ENCODE measurements at regions not wholly inside any gene's neighbourhood (a gene's known extent, or its start where the extent isn't known, plus 50 kb on each side); places are given as distances from the start of the nearest gene placed in this dataset.
A peak's percentile ranks its signal among the peaks of the same experiment; 100 is the strongest.
"Not testable (repeated sequence)": the region's sequence is repeated elsewhere in the genome, so short reads cannot be mapped to it uniquely, and the experiment has no call there.

GRCh38 chr17:15856745-15857144, 88.2 kb upstream of the ADORA2B start:
- not testable (repeated sequence) for DNase-seq (ENCODE audit: low read depth); H3K4me3 ChIP-seq (ENCODE audit: low read depth, low read length)

- DNase-seq (ENCODE audit: low read depth); H3K4me3 ChIP-seq (ENCODE audit: low read depth, low read length): not testable (repeated sequence)
Measured at GRCh38 chr17:15858082-15858481, 86.8 kb upstream of the ADORA2B start.

- DNase-seq (ENCODE audit: low read depth), result not testable (repeated sequence)
Measured at GRCh38 chr17:15860774-15861173, 84.2 kb upstream of the ADORA2B start.

GRCh38 chr17:15864061-15864460, 80.9 kb upstream of the ADORA2B start:
- not testable (repeated sequence) for H3K4me3 ChIP-seq (ENCODE audit: low read depth, low read length); DNase-seq (ENCODE audit: low read depth)

More at GRCh38 chr17:15860774-15861173, 84.2 kb upstream of the ADORA2B start:
- H3K4me3 ChIP-seq (ENCODE audit: low read depth, low read length), result not testable (repeated sequence)

- DNase-seq (ENCODE audit: low read depth); H3K4me3 ChIP-seq (ENCODE audit: low read depth, low read length): not testable (repeated sequence)
Measured at GRCh38 chr17:15864472-15864871, 80.5 kb upstream of the ADORA2B start.

- not testable (repeated sequence) for DNase-seq (ENCODE audit: low read depth); H3K4me3 ChIP-seq (ENCODE audit: low read depth, low read length)
Measured at GRCh38 chr17:15866015-15866414, 78.9 kb upstream of the ADORA2B start.

- H3K4me3 ChIP-seq (ENCODE audit: low read depth, low read length); DNase-seq (ENCODE audit: low read depth): not testable (repeated sequence)
Measured at GRCh38 chr17:15867331-15867730, 77.6 kb upstream of the ADORA2B start.

- not testable (repeated sequence) for H3K4me3 ChIP-seq (ENCODE audit: low read depth, low read length); DNase-seq (ENCODE audit: low read depth)
Measured at GRCh38 chr17:15869868-15870267, 75.1 kb upstream of the ADORA2B start.

- not testable (repeated sequence) for DNase-seq (ENCODE audit: low read depth); H3K4me3 ChIP-seq (ENCODE audit: low read depth, low read length)
Measured at GRCh38 chr17:15872677-15873076, 72.3 kb upstream of the ADORA2B start.

- not testable (repeated sequence) for H3K4me3 ChIP-seq (ENCODE audit: low read depth, low read length); DNase-seq (ENCODE audit: low read depth)
Measured at GRCh38 chr17:15877882-15878500, 66.9 kb upstream of the ADORA2B start.

- H3K4me3 ChIP-seq (ENCODE audit: low read depth, low read length), result no peak overlapping the region
- DNase-seq (ENCODE audit: low read depth), result no peak
Measured at GRCh38 chr17:15882058-15882720, 62.7 kb upstream of the ADORA2B start.

GRCh38 chr17:15882777-15883176, 62.2 kb upstream of the ADORA2B start:
- DNase-seq (ENCODE audit: low read depth), result no peak
- H3K4me3 ChIP-seq (ENCODE audit: low read depth, low read length), result no peak overlapping the region

- DNase-seq (ENCODE audit: low read depth), result peak; percentile 70
Measured at GRCh38 chr17:15883617-15884111, 61.3 kb upstream of the ADORA2B start.

GRCh38 chr17:15884731-15885130, 60.2 kb upstream of the ADORA2B start:
- peak; percentile 17 for DNase-seq (ENCODE audit: low read depth)

More at GRCh38 chr17:15883617-15884111, 61.3 kb upstream of the ADORA2B start:
- no peak overlapping the region for H3K4me3 ChIP-seq (ENCODE audit: low read depth, low read length)

GRCh38 chr17:15885770-15886169, 59.2 kb upstream of the ADORA2B start:
- no peak for DNase-seq (ENCODE audit: low read depth)
- H3K4me3 ChIP-seq (ENCODE audit: low read depth, low read length), result no peak overlapping the region

More at GRCh38 chr17:15884731-15885130, 60.2 kb upstream of the ADORA2B start:
- no peak overlapping the region for H3K4me3 ChIP-seq (ENCODE audit: low read depth, low read length)

GRCh38 chr17:15886221-15886620, 58.7 kb upstream of the ADORA2B start:
- H3K4me3 ChIP-seq (ENCODE audit: low read depth, low read length), result no peak overlapping the region

GRCh38 chr17:15886804-15887203, 58.1 kb upstream of the ADORA2B start:
- H3K4me3 ChIP-seq (ENCODE audit: low read depth, low read length), result no peak overlapping the region
- DNase-seq (ENCODE audit: low read depth), result no peak

More at GRCh38 chr17:15886221-15886620, 58.7 kb upstream of the ADORA2B start:
- no peak for DNase-seq (ENCODE audit: low read depth)

GRCh38 chr17:15888436-15888835, 56.5 kb upstream of the ADORA2B start:
- no peak for DNase-seq (ENCODE audit: low read depth)
- H3K4me3 ChIP-seq (ENCODE audit: low read depth, low read length), result no peak overlapping the region

- H3K4me3 ChIP-seq (ENCODE audit: low read depth, low read length), result no peak overlapping the region
- DNase-seq (ENCODE audit: low read depth), result no peak
Measured at GRCh38 chr17:15890279-15890892, 54.5 kb upstream of the ADORA2B start.

GRCh38 chr17:15891318-15891717, 53.6 kb upstream of the ADORA2B start:
- no peak for DNase-seq (ENCODE audit: low read depth)
- no peak overlapping the region for H3K4me3 ChIP-seq (ENCODE audit: low read depth, low read length)

Data from skeletal muscle cell (primary cell).